HPDE6-E6E7 (cell line): ENCODE measurements at regions not wholly inside any gene's neighbourhood (a gene's known extent, or its start where the extent isn't known, plus 50 kb on each side); places are given as distances from the start of the nearest gene placed in this dataset.
A peak's percentile ranks its signal among the peaks of the same experiment; 100 is the strongest.
"Not testable (repeated sequence)": the region's sequence is repeated elsewhere in the genome, so short reads cannot be mapped to it uniquely, and the experiment has no call there.

ENCODE experiments used
- DNase-seq: peaks from one replicate; pipeline ENCODE4 v3.0.0; 2011; ENCODE audit warnings: missing footprints; ENCODE audit errors: extremely low spot score

- no peak for DNase-seq
Measured at GRCh38 chr2:82256288-82256687, 1951.7 kb upstream of the LRRTM1 start.

GRCh38 chr2:82254728-82255127 lies 1950.2 kb upstream of the LRRTM1 start:
- DNase-seq, result no peak

- no peak for DNase-seq
Measured at GRCh38 chr2:82246220-82246775, 1941.7 kb upstream of the LRRTM1 start.

- DNase-seq, result no peak
Measured at GRCh38 chr2:82239176-82239575, 1934.6 kb upstream of the LRRTM1 start.

- DNase-seq, result no peak
Measured at GRCh38 chr2:82237994-82238662, 1933.6 kb upstream of the LRRTM1 start.

GRCh38 chr2:82234283-82234874 lies 1929.8 kb upstream of the LRRTM1 start:
- DNase-seq, result no peak

GRCh38 chr2:82233806-82234205 lies 1929.3 kb upstream of the LRRTM1 start:
- DNase-seq, result no peak

GRCh38 chr2:82230406-82230805 lies 1925.9 kb upstream of the LRRTM1 start:
- DNase-seq, result no peak

GRCh38 chr2:82226441-82226840 lies 1921.9 kb upstream of the LRRTM1 start:
- DNase-seq, result no peak

GRCh38 chr2:82224301-82224940 lies 1919.9 kb upstream of the LRRTM1 start:
- DNase-seq, result no peak

- no peak for DNase-seq
Measured at GRCh38 chr2:82215212-82215611, 1910.7 kb upstream of the LRRTM1 start.

GRCh38 chr2:82199493-82199852 lies 1894.9 kb upstream of the LRRTM1 start:
- no peak for DNase-seq

- DNase-seq, result no peak
Measured at GRCh38 chr2:82198809-82199492, 1894.4 kb upstream of the LRRTM1 start.

- DNase-seq, result no peak
Measured at GRCh38 chr2:82182270-82182669, 1877.7 kb upstream of the LRRTM1 start.

- DNase-seq, result not testable (repeated sequence)
Measured at GRCh38 chr2:82175210-82175609, 1870.7 kb upstream of the LRRTM1 start.

GRCh38 chr2:82172483-82172882 lies 1867.9 kb upstream of the LRRTM1 start:
- no peak for DNase-seq

- DNase-seq, result no peak
Measured at GRCh38 chr2:82169379-82169778, 1864.8 kb upstream of the LRRTM1 start.

GRCh38 chr2:82165377-82165776 lies 1860.8 kb upstream of the LRRTM1 start:
- no peak for DNase-seq

- DNase-seq, result no peak
Measured at GRCh38 chr2:82158150-82158549, 1853.6 kb upstream of the LRRTM1 start.

GRCh38 chr2:82155469-82155868 lies 1850.9 kb upstream of the LRRTM1 start:
- DNase-seq, result no peak

GRCh38 chr2:82143343-82143742 lies 1838.8 kb upstream of the LRRTM1 start:
- DNase-seq, result no peak

- DNase-seq, result peak; percentile 49
Measured at GRCh38 chr2:82139979-82140611, 1835.5 kb upstream of the LRRTM1 start.
